Osteoblast (primary cell): ENCODE measurements at regions not wholly inside any gene's neighbourhood (a gene's known extent, or its start where the extent isn't known, plus 50 kb on each side); places are given as distances from the start of the nearest gene placed in this dataset.

Experiments
- DNase-seq: peaks from one replicate; pipeline ENCODE4 v3.0.0; 2011; ENCODE audit warnings: low spot score, mixed read lengths; ENCODE audit not compliant: insufficient read length; ENCODE audit errors: missing footprints
- H2AFZ ChIP-seq: 2 replicates; pipeline ENCODE4 v1.6.0; 2011; ENCODE audit warnings: mild to moderate bottlenecking, low read length
- H3K27ac ChIP-seq: 2 replicates; pipeline ENCODE4 v1.5.1; 2011; ENCODE audit warnings: mild to moderate bottlenecking, low read depth, low read length, moderate library complexity
- H3K27me3 ChIP-seq: 2 replicates; pipeline ENCODE4 v1.6.0; 2012; ENCODE audit warnings: mild to moderate bottlenecking, control low read depth, inconsistent platforms, low read length, moderate library complexity; ENCODE audit not compliant: insufficient read depth
- H3K36me3 ChIP-seq: 2 replicates; pipeline ENCODE4 v1.5.1; 2011; ENCODE audit warnings: mild to moderate bottlenecking, low read length, control low read depth, moderate library complexity; ENCODE audit not compliant: insufficient read depth
- H3K4me1 ChIP-seq: 2 replicates; pipeline ENCODE4 v1.5.1; 2011; ENCODE audit warnings: mild to moderate bottlenecking, low read length, control low read depth, moderate library complexity; ENCODE audit not compliant: insufficient read depth
- H3K4me2 ChIP-seq: 2 replicates; pipeline ENCODE4 v1.6.0; 2011; ENCODE audit warnings: mild to moderate bottlenecking, low read length; ENCODE audit not compliant: insufficient read depth
- H3K4me3 ChIP-seq: fragments of 200-600 bp; sonication (generic); 3 replicates; pipeline ENCODE4 v1.5.1; 2012; ENCODE audit warnings: mild to moderate bottlenecking, low read length, inconsistent platforms; ENCODE audit not compliant: insufficient read depth
- H3K79me2 ChIP-seq: 2 replicates; pipeline ENCODE4 v1.6.0; 2012; ENCODE audit warnings: mild to moderate bottlenecking, low read length, control low read depth, inconsistent platforms; ENCODE audit not compliant: insufficient read depth
- H3K9me3 ChIP-seq: 2 replicates; pipeline ENCODE4 v1.5.1; 2011; ENCODE audit warnings: low read depth, low read length, control low read depth
- H4K20me1 ChIP-seq: 2 replicates; pipeline ENCODE4 v1.6.0; 2012; ENCODE audit warnings: mild to moderate bottlenecking, low read length, control low read depth; ENCODE audit not compliant: insufficient read depth
- TF ChIP-seq, protein P1 (sequence below): IDR thresholded peaks from 2 replicates; pipeline ENCODE4 v1.5.1; 2011; ENCODE audit warnings: mild to moderate bottlenecking, low read depth, low read length, moderate library complexity; ENCODE audit errors: extremely low read depth

DNA sequence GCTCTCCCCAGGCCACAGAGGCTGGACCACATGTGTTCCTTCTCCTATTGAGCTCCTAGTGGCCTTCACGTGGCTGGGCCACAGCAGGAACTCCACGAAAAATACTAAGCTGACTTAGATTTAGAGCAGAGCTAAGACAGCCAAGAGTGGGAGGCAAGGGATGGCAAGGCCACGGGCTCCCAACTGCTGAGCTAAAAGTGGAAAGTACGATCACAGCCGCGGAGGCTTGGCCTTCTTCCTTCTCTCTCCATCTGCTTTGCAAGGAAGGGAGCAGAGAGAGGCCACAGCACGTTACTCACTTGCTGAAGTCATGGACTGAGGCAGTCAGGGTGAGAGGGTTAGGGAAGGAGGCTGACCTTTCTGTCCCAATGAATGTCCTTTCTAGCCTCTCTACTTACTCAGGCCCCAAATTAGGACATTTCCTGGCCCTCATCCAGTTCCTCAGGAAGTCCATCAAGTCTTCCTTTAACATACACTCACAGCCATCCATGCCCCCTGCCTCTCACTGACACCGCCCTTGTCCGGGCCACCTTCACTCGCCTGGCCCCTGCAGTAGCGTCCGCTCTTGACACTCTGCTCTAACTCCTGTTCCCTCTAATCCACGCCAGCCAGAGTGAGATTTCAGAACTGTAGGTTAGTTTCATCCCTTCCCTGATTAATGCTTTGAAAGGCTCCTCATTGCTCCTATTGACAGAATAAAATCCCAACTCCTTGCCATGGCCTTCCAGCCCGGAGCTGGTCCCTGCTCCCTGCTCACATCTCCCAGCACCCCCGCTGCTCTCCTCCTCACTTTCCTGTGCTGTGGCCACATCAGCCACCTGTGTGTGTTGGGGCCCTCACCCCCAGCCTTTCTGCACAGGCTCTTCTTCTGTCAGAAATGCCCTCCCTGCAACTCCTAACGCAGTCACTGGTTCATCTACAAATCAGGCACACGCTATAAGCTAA, 204.2 kb downstream of the CYP26B1 start:
- H3K27me3 ChIP-seq = no peaks in the 10 kb centered on the region
- no peak for DNase-seq
- H3K27ac ChIP-seq = no peak overlapping the region
- no peaks in the 10 kb centered on the region for H3K9me3 ChIP-seq
- H2AFZ ChIP-seq = peak overlapping the region; percentile 51
- no peak overlapping the region for H3K4me2 ChIP-seq
- H4K20me1 ChIP-seq = no peaks in the 10 kb centered on the region
- H3K79me2 ChIP-seq = no peaks in the 10 kb centered on the region
- H3K36me3 ChIP-seq = no peaks in the 10 kb centered on the region
- TF ChIP-seq, protein P1, sequence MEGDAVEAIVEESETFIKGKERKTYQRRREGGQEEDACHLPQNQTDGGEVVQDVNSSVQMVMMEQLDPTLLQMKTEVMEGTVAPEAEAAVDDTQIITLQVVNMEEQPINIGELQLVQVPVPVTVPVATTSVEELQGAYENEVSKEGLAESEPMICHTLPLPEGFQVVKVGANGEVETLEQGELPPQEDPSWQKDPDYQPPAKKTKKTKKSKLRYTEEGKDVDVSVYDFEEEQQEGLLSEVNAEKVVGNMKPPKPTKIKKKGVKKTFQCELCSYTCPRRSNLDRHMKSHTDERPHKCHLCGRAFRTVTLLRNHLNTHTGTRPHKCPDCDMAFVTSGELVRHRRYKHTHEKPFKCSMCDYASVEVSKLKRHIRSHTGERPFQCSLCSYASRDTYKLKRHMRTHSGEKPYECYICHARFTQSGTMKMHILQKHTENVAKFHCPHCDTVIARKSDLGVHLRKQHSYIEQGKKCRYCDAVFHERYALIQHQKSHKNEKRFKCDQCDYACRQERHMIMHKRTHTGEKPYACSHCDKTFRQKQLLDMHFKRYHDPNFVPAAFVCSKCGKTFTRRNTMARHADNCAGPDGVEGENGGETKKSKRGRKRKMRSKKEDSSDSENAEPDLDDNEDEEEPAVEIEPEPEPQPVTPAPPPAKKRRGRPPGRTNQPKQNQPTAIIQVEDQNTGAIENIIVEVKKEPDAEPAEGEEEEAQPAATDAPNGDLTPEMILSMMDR = no peak
- peaks cover 19% of the 10 kb centered on the region for H3K4me1 ChIP-seq
- H3K4me3 ChIP-seq = no peak overlapping the region

DNA sequence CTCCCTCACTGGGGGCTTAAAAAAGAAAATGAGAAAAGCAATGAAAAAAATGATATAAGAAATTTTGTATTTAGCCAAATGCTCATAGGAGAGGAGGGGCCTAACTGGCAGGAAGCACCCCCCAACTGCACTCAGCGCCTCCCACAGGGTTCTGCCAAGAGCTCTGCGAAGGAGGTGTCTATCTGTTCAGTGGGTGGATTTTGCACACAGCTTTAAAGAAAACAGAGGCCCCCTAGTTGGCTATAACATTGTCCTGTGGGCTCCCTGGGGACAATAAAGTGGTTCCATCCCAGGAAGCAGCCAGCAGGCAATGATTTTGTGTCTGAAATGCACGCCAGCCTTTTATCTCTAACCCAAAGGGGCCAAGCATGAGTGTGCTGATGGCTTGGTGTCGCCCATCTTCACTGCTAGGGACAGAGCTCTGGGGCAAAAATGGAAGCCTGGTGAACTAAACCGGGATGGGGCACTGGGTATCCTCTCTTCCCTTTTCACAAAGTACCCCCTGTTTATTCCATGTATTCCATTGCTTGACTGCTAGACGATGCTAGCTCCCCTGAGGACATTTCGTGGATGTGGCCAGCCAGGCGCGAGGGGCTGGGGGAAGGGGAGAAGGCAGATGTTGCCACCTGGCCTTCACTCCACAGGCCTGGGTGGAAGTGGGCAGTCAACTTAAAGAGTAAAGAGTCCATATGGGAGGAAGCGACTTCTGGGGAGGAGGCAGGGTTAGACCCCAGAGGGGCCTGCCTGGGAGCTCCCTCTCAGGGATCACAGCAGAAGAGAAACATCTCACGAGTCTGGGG, 205.7 kb downstream of the CYP26B1 start:
- H3K4me1 ChIP-seq = peaks cover 14% of the 10 kb centered on the region

DNA sequence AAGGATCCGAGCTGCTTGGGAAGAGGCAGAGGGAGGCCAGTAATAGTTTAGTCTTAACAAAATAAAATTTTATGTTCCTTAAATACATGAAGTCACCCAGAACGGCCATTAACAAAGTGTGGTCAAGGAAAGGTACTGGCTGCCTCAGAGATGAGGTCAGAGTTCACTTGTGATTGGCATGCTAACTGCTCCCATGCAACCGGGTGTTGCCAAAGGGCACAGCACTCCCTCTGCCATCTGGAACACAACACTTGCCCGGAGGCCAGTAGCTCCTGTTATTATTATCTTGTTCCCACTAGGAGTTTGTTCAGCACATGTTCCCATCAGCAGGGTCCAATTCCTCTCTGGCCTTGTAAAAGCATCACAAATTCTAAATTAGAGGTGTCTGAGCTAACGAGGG, 207.0 kb downstream of the CYP26B1 start:
- H3K4me1 ChIP-seq = peaks cover 20% of the 10 kb centered on the region
- TF ChIP-seq, protein P1 = no peak
- H3K27me3 ChIP-seq = no peaks in the 10 kb centered on the region
- H2AFZ ChIP-seq = no peak overlapping the region
- no peak for DNase-seq
- H3K79me2 ChIP-seq = no peaks in the 10 kb centered on the region
- no peaks in the 10 kb centered on the region for H3K9me3 ChIP-seq
- H3K27ac ChIP-seq = no peak overlapping the region
- no peaks in the 10 kb centered on the region for H4K20me1 ChIP-seq
- H3K4me3 ChIP-seq = no peak overlapping the region
- H3K36me3 ChIP-seq = no peaks in the 10 kb centered on the region
- H3K4me2 ChIP-seq = no peak overlapping the region

More for the DNA sequence above, 205.7 kb downstream of the CYP26B1 start:
- no peak overlapping the region for H3K4me3 ChIP-seq
- no peaks in the 10 kb centered on the region for H3K9me3 ChIP-seq
- no peaks in the 10 kb centered on the region for H3K79me2 ChIP-seq
- no peak overlapping the region for H2AFZ ChIP-seq
- H3K36me3 ChIP-seq = no peaks in the 10 kb centered on the region
- TF ChIP-seq, protein P1 = no peak
- H3K27me3 ChIP-seq = no peaks in the 10 kb centered on the region
- no peak overlapping the region for H3K4me2 ChIP-seq
- no peak for DNase-seq
- H4K20me1 ChIP-seq = no peaks in the 10 kb centered on the region
- H3K27ac ChIP-seq = no peak overlapping the region
